ENCODE measurements at regions not wholly inside any gene's neighbourhood (a gene's known extent, or its start where the extent isn't known, plus 50 kb on each side); places are given as distances from the start of the nearest gene placed in this dataset.

- Histone ChIP-seq H3K4me3 (no peak overlapping the region), H3K9me3 (no peaks in the 10 kb centered on the region), H3K27me3 (no peaks in the 10 kb centered on the region), H3K27ac (no peak overlapping the region), H3K4me1 (no peaks in the 10 kb centered on the region), H3K36me3 (no peaks in the 10 kb centered on the region)
- no peak for DNase-seq
- peak in 1 of 4 donors; percentile 76 for ATAC-seq
- intact Hi-C loops (cut with DNase I): no loop called here
- 62 to 67% (median 64%) methylated on average over 2 of the region's 2 CpGs for WGBS, 4 donors
- no peak for TF ChIP-seq CTCF (IDR thresholded peaks at IDR 0.05)
- no peak for TF ChIP-seq POLR2A (IDR thresholded peaks at IDR 0.05)
These were observed 1517.5 kb upstream of the TENM4 start for GRCh38 chr11:80958361-80958760.

GRCh38 chr11:80955588-80955987 lies 1514.8 kb upstream of the TENM4 start:
- Histone ChIP-seq H3K27me3 (no peaks in the 10 kb centered on the region), H3K9me3 (peaks cover 0 to 9% (median 0%) of the 10 kb centered on the region in 12 donors), H3K4me3 (no peak overlapping the region), H3K4me1 (no peaks in the 10 kb centered on the region), H3K36me3 (no peaks in the 10 kb centered on the region), H3K27ac (no peak overlapping the region)
- DNase-seq: no peak
- intact Hi-C loops (cut with DNase I): no loop called here
- no peak for TF ChIP-seq CTCF (IDR thresholded peaks at IDR 0.05)
- no peak for TF ChIP-seq POLR2A (IDR thresholded peaks at IDR 0.05)
- WGBS, 4 donors: 71 to 81% (median 74%) methylated on average over 7 of the region's 7 CpGs
- ATAC-seq: no peak

- TF ChIP-seq CTCF (IDR thresholded peaks at IDR 0.05): no peak
- no peak for TF ChIP-seq POLR2A (IDR thresholded peaks at IDR 0.05)
- H3K4me1 ChIP-seq: no peaks in the 10 kb centered on the region
- H3K27me3 ChIP-seq: no peaks in the 10 kb centered on the region
- H3K36me3 ChIP-seq: no peaks in the 10 kb centered on the region
- intact Hi-C loops (cut with DNase I): no loop called here
- 87 to 94% (median 92%) methylated on average over 2 of the region's 2 CpGs for WGBS, 4 donors
- ATAC-seq (no peak), DNase-seq (no peak)
- H3K27ac ChIP-seq: no peak overlapping the region
- no peak overlapping the region for H3K4me3 ChIP-seq
- H3K9me3 ChIP-seq: peaks cover 0 to 9% (median 0%) of the 10 kb centered on the region in 12 donors
These were observed 1508.0 kb upstream of the TENM4 start for GRCh38 chr11:80948781-80949180.

GRCh38 chr11:80944758-80945157 lies 1503.9 kb upstream of the TENM4 start:
- Histone ChIP-seq H3K4me3 (no peak overlapping the region), H3K9me3 (no peaks in the 10 kb centered on the region), H3K27ac (no peak overlapping the region), H3K4me1 (no peaks in the 10 kb centered on the region), H3K27me3 (no peaks in the 10 kb centered on the region), H3K36me3 (no peaks in the 10 kb centered on the region)
- intact Hi-C loops (cut with DNase I): no loop called here
- no peak for DNase-seq
- 54 to 75% (median 68%) methylated on average over 1 of the region's 1 CpG for WGBS, 4 donors
- TF ChIP-seq CTCF (IDR thresholded peaks at IDR 0.05) (no peak), POLR2A (IDR thresholded peaks at IDR 0.05) (no peak)
- no peak for ATAC-seq

Measured in heart left ventricle (tissue), 16 donors.